AG09309 (cell line): ENCODE measurements at regions not wholly inside any gene's neighbourhood (a gene's known extent, or its start where the extent isn't known, plus 50 kb on each side); places are given as distances from the start of the nearest gene placed in this dataset.

Experiments used
- DNase-seq: peaks from one replicate; pipeline ENCODE4 v3.0.0-alpha.2; 2010; ENCODE audit warnings: low read depth
- H3K4me3 ChIP-seq: 2 replicates; pipeline ENCODE4 v1.5.1; 2011; ENCODE audit warnings: mild to moderate bottlenecking, low read depth, low read length, moderate library complexity; ENCODE audit not compliant: control insufficient read depth
- TF ChIP-seq, protein P1 (sequence below): IDR thresholded peaks from 2 replicates; pipeline ENCODE4 v1.5.1; 2011; ENCODE audit warnings: mild to moderate bottlenecking, low read depth, low read length, inconsistent platforms; ENCODE audit not compliant: insufficient read depth, control insufficient read depth; ENCODE audit errors: missing control alignments

DNA sequence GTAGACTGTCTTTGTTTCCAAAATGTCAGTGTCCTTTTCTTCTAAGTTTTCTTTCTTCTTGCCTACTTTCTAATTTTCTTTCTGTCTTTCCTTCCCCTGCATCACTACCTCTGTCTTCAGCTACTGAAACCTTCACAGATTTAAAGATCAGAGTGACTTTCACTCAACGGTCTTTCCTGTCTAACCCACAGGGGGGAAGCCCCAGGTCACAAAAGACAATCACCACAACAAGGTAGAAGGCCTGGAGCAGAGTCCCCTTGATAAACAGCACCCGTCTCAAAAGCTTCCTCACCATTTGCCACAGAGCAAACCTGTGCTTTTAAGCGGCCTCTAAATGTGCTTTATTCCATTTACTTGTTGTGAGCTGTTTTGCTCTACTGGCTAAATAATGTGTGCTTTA is 665.4 kb downstream of the BCL11A start:
- no peak overlapping the region for H3K4me3 ChIP-seq
- TF ChIP-seq, protein P1, sequence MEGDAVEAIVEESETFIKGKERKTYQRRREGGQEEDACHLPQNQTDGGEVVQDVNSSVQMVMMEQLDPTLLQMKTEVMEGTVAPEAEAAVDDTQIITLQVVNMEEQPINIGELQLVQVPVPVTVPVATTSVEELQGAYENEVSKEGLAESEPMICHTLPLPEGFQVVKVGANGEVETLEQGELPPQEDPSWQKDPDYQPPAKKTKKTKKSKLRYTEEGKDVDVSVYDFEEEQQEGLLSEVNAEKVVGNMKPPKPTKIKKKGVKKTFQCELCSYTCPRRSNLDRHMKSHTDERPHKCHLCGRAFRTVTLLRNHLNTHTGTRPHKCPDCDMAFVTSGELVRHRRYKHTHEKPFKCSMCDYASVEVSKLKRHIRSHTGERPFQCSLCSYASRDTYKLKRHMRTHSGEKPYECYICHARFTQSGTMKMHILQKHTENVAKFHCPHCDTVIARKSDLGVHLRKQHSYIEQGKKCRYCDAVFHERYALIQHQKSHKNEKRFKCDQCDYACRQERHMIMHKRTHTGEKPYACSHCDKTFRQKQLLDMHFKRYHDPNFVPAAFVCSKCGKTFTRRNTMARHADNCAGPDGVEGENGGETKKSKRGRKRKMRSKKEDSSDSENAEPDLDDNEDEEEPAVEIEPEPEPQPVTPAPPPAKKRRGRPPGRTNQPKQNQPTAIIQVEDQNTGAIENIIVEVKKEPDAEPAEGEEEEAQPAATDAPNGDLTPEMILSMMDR, result no peak
- no peak for DNase-seq

DNA sequence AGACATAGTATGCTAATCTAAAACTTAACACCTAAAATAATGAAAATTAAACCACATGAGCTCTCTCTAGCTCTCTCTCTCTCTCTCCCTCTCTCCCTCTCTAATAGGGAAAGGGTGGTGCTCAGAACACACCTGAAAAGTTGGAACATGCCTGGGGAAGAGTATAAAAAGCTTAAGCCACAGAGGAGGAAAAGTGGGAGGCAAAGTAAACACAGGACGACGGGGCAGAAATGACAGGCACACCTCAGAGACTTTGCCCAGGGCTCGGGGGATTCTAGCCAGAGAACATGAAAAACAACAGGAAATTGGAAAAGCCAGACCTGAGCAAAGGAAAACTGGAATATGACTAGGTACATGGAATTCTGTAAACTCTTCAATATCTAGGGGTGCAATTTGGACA is 666.1 kb downstream of the BCL11A start:
- no peak for DNase-seq
- TF ChIP-seq, protein P1, result no peak
- no peak overlapping the region for H3K4me3 ChIP-seq

DNA sequence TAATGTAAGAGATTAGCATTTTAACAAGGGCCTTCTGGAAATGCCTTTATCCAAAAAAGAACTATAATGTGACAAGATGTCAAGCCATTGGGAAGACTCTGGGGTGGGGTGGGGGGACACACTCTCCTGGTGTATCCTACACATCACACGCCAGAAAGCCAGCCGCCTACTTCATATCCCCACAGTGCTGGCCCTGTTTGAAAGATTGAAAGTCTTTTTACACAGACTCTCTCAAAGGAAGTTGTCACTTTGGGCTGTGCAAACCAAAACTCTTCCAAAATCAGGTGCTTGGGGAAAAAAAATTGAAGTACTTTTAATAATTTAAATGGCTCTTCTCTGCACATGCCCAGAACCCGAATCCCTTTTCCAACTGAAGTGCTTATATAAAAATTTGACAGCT is 666.7 kb downstream of the BCL11A start:
- no peak overlapping the region for H3K4me3 ChIP-seq
- TF ChIP-seq, protein P1, result no peak
- no peak for DNase-seq

DNA sequence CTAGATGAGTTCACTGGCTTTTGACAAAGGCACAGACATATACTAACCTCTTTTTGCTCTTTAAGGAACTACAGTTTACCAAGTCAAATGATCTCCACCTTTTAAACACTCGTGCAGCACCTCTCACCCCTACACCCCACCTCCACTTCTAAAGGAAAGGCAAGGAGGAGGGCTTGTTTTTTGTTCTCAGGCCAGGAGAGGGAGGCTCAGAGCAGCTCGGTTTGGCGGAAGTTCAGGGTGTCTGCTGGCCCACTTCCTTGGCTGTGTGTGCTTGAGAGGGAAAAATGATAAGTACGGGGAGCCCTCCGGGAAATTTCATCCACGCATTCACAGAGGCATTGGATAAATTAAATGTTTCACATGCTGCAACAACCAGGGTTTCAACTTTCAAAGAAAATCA is 667.9 kb downstream of the BCL11A start:
- TF ChIP-seq, protein P1, result no peak
- DNase-seq, result no peak
- H3K4me3 ChIP-seq, result no peak overlapping the region

DNA sequence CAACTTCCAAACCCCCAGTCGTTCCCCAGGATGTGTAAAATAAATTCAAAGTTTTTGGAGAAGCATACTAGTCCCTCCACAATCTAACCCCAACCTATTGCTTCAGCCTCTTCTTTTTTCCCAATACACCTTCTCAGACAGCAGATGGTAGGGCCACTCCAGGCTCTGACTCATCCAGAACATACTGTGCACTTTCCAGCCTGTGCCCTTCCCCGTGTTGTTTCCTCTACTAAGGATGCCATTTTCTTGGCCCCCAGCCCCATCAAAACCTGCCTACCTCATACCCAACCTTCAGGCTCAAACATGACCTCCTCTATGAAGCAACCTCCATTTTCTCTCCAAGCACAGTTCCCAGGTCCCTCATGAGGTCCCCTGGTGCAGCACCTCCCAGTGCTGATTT is 669.3 kb downstream of the BCL11A start:
- TF ChIP-seq, protein P1, result no peak
- H3K4me3 ChIP-seq, result no peak overlapping the region
- DNase-seq, result no peak

DNA sequence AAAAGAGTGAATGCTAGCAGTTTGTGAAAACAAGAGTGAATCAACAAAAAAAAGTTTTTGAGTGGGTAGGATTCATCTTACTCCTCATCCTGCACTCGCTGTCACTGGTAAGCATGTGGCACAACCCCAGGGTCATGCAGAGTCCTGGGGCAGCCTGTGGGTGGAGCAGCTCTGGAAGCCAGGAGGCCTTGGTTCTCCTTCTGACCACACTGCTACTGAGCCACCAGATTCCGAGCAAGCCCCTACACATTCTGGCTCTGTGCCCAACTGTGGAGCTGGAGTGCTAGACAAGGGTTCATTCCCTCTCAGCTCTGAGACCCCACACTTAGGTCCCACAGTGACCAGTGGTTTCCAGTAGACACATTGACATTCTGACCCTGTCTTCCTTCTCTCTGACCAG is 670.6 kb downstream of the BCL11A start:
- no peak for DNase-seq
- TF ChIP-seq, protein P1, result no peak
- H3K4me3 ChIP-seq, result no peak overlapping the region

DNA sequence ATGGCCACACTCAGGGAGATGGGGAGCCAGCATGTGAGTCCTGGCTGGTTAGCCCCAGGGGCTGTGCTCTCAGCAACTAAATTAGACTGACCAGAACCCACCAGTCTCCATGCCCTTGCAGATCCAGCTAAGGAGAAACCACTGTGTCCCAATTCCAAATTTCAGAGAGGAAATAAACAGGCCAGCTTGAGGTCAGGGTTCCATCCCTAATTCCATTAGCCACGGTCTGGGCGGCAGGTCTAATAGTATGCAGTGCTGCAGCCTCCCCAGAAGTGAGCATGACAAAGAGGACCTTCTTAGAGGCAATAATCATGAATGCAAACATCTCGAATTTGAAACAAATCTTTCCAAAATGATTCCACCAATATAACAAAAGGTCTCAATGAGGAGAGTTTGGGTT is 671.2 kb downstream of the BCL11A start:
- TF ChIP-seq, protein P1, result no peak
- H3K4me3 ChIP-seq, result no peak overlapping the region
- no peak for DNase-seq
